ENCODE measurements at regions not wholly inside any gene's neighbourhood (a gene's known extent, or its start where the extent isn't known, plus 50 kb on each side); places are given as distances from the start of the nearest gene placed in this dataset.

DNA sequence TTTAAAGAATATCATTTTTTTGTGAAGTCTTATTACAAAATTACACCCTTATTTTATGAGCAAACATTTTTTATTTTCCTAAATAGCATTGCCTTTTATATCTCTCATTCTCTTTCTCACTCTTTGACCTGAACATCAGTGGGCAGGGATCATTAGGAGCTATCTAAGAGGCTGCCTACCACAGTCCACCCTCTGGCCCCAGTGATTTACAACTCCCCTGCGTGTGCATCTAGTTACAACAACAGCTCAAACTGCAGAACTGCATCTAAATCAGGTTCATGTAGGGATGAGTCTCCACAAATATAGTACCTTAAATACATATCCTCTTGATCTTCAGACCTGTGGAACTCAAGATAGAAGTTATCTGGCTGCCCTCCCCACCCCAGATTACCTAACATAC, 172.4 kb upstream of the CXCR4 start:
- TF ChIP-seq BHLHE40 (IDR thresholded peaks at IDR 0.05; ENCODE audit: borderline replicate concordance in 1 of 2, low read depth in 2 of 2, low read length in 1 of 2): no peak
- TF ChIP-seq CTCF (IDR thresholded peaks at IDR 0.05 in 2 of 3, conservative IDR thresholded peaks at IDR 0.05 in 1 of 3; ENCODE audit: control insufficient read depth in 2 of 3, extremely low read depth in 1 of 3, insufficient read depth in 1 of 3, low read depth in 3 of 3, low read length in 3 of 3): no peak
- no peak for TF ChIP-seq KDM1A (IDR thresholded peaks at IDR 0.05; ENCODE audit: borderline replicate concordance)
- TF ChIP-seq USF2 (IDR thresholded peaks at IDR 0.05; ENCODE audit: borderline replicate concordance, low read depth, low read length): no peak
- no peak for TF ChIP-seq KAT2A (conservative IDR thresholded peaks at IDR 0.05; ENCODE audit: control insufficient read depth, low read depth, low read length)
- no peak for TF ChIP-seq ZNF274 (IDR thresholded peaks at IDR 0.05; ENCODE audit: insufficient read depth, insufficient read length)
- no peak for TF ChIP-seq ZBTB40 (IDR thresholded peaks at IDR 0.05; ENCODE audit: borderline replicate concordance)
- no peak for TF ChIP-seq NRF1 (conservative IDR thresholded peaks at IDR 0.05; ENCODE audit: low read depth, low read length)
- TF ChIP-seq ZNF687 (IDR thresholded peaks at IDR 0.05): no peak

All from GM12878 (cell line).